ENCODE measurements at regions not wholly inside any gene's neighbourhood (a gene's known extent, or its start where the extent isn't known, plus 50 kb on each side); places are given as distances from the start of the nearest gene placed in this dataset.

GRCh38 chr4:123465416-123465815 is 68.8 kb downstream of the SPRY1 start:
- Histone ChIP-seq H3K79me2 (ENCODE audit: insufficient read depth, low read length) (no peaks in the 10 kb centered on the region), H3K36me3 (ENCODE audit: insufficient read depth, low read length) (no peaks in the 10 kb centered on the region), H4K20me1 (ENCODE audit: insufficient read depth, low read length) (no peaks in the 10 kb centered on the region), H3K4me1 (ENCODE audit: insufficient read depth, low read length, severe bottlenecking) (peaks cover 72% of the 10 kb centered on the region), H3K9ac (ENCODE audit: low read length) (no peak overlapping the region), H3K4me3 (ENCODE audit: low read depth, low read length, poor library complexity, severe bottlenecking) (no peak overlapping the region), H3K27ac (ENCODE audit: low read depth, low read length, poor library complexity, severe bottlenecking) (no peak overlapping the region), H3K27me3 (ENCODE audit: insufficient read depth, low read length) (no peaks in the 10 kb centered on the region), H3K9me3 (ENCODE audit: low read length) (no peaks in the 10 kb centered on the region), H3K9me2 (ENCODE audit: low read depth, low read length) (no peaks in the 10 kb centered on the region), H3K4me2 (ENCODE audit: low read length) (no peak overlapping the region), H3F3A (ENCODE audit: insufficient read depth, low read length) (no peaks in the 10 kb centered on the region), H2AFZ (ENCODE audit: low read length) (no peak overlapping the region)
- TF ChIP-seq EZH2 (IDR thresholded peaks at IDR 0.05; ENCODE audit: borderline replicate concordance, low read length) (no peak), CTCF (IDR thresholded peaks at IDR 0.05; ENCODE audit: low read length) (no peak)

GRCh38 chr4:123466080-123466785 is 69.6 kb downstream of the SPRY1 start:
- Histone ChIP-seq H3K4me3 (ENCODE audit: low read depth, low read length, poor library complexity, severe bottlenecking) (no peak overlapping the region), H3K4me2 (ENCODE audit: low read length) (no peak overlapping the region; the same call in 1 of the 2 replicates), H4K20me1 (ENCODE audit: insufficient read depth, low read length) (no peaks in the 10 kb centered on the region), H3K79me2 (ENCODE audit: insufficient read depth, low read length) (no peaks in the 10 kb centered on the region), H2AFZ (ENCODE audit: low read length) (0 out of 2 replicates have a peak overlapping the region, but pooled peaks have one; percentile 17), H3K36me3 (ENCODE audit: insufficient read depth, low read length) (no peaks in the 10 kb centered on the region), H3F3A (ENCODE audit: insufficient read depth, low read length) (no peaks in the 10 kb centered on the region), H3K9me2 (ENCODE audit: low read depth, low read length) (no peaks in the 10 kb centered on the region), H3K27me3 (ENCODE audit: insufficient read depth, low read length) (no peaks in the 10 kb centered on the region), H3K9me3 (ENCODE audit: low read length) (no peaks in the 10 kb centered on the region), H3K4me1 (ENCODE audit: insufficient read depth, low read length, severe bottlenecking) (peaks cover 78% of the 10 kb centered on the region), H3K9ac (ENCODE audit: low read length) (no peak overlapping the region; the same call in 1 of the 2 replicates), H3K27ac (ENCODE audit: low read depth, low read length, poor library complexity, severe bottlenecking) (peak overlapping the region; percentile 26)
- no peak for TF ChIP-seq EZH2 (IDR thresholded peaks at IDR 0.05; ENCODE audit: borderline replicate concordance, low read length)
- TF ChIP-seq CTCF (IDR thresholded peaks at IDR 0.05; ENCODE audit: low read length) = no peak

- Histone ChIP-seq H4K20me1 (ENCODE audit: insufficient read depth, low read length) (no peaks in the 10 kb centered on the region), H2AFZ (ENCODE audit: low read length) (no peak overlapping the region), H3K9me2 (ENCODE audit: low read depth, low read length) (no peaks in the 10 kb centered on the region), H3K27ac (ENCODE audit: low read depth, low read length, poor library complexity, severe bottlenecking) (no peak overlapping the region), H3K4me2 (ENCODE audit: low read length) (no peak overlapping the region), H3K9me3 (ENCODE audit: low read length) (no peaks in the 10 kb centered on the region), H3K79me2 (ENCODE audit: insufficient read depth, low read length) (no peaks in the 10 kb centered on the region), H3F3A (ENCODE audit: insufficient read depth, low read length) (no peaks in the 10 kb centered on the region), H3K27me3 (ENCODE audit: insufficient read depth, low read length) (no peaks in the 10 kb centered on the region), H3K4me1 (ENCODE audit: insufficient read depth, low read length, severe bottlenecking) (peaks cover 61% of the 10 kb centered on the region), H3K4me3 (ENCODE audit: low read depth, low read length, poor library complexity, severe bottlenecking) (no peak overlapping the region), H3K36me3 (ENCODE audit: insufficient read depth, low read length) (no peaks in the 10 kb centered on the region), H3K9ac (ENCODE audit: low read length) (no peak overlapping the region)
- TF ChIP-seq CTCF (IDR thresholded peaks at IDR 0.05; ENCODE audit: low read length) (no peak), EZH2 (IDR thresholded peaks at IDR 0.05; ENCODE audit: borderline replicate concordance, low read length) (no peak)
Measured at GRCh38 chr4:123468479-123469031, 72.0 kb downstream of the SPRY1 start.
